ENCODE measurements at regions not wholly inside any gene's neighbourhood (a gene's known extent, or its start where the extent isn't known, plus 50 kb on each side); places are given as distances from the start of the nearest gene placed in this dataset.
A peak's percentile ranks its signal among the peaks of the same experiment; 100 is the strongest.

GRCh38 chr4:74544655-74545361, 99.9 kb downstream of the AREG start:
- Histone ChIP-seq H3K27ac (peak overlapping the region in 3 of 4 donors; percentile 20 to 31 (median 27)), H3K27me3 (no peaks in the 10 kb centered on the region), H3K4me3 (no peak overlapping the region), H3K9me3 (no peaks in the 10 kb centered on the region), H3K36me3 (no peaks in the 10 kb centered on the region), H3K4me1 (peaks cover 0 to 39% (median 6%) of the 10 kb centered on the region in 3 donors)
- TF ChIP-seq CTCF (IDR thresholded peaks at IDR 0.05) (no peak), POLR2A (IDR thresholded peaks at IDR 0.05) (no peak)
- DNase-seq = no peak
- intact Hi-C loops (cut with DNase I) = no loop called here
- WGBS, 2 donors = 86 to 94% methylated on average over 1 of the region's 1 CpG

- no peaks in the 10 kb centered on the region for H3K36me3 ChIP-seq
- H3K27ac ChIP-seq = peak overlapping the region in 3 of 4 donors; percentile 20 to 31 (median 27)
- intact Hi-C loops (cut with DNase I) = no loop called here
- H3K4me1 ChIP-seq = peaks cover 0 to 39% (median 6%) of the 10 kb centered on the region in 3 donors
- DNase-seq = no peak
- H3K4me3 ChIP-seq = no peak overlapping the region
- no peaks in the 10 kb centered on the region for H3K9me3 ChIP-seq
- TF ChIP-seq POLR2A (IDR thresholded peaks at IDR 0.05) (no peak), CTCF (IDR thresholded peaks at IDR 0.05) (no peak)
- no peaks in the 10 kb centered on the region for H3K27me3 ChIP-seq
Observed at GRCh38 chr4:74545448-74545847, 100.5 kb downstream of the AREG start.

- intact Hi-C loops (cut with DNase I) = no loop called here
- no peak for TF ChIP-seq POLR2A (IDR thresholded peaks at IDR 0.05)
- no peak for TF ChIP-seq CTCF (IDR thresholded peaks at IDR 0.05)
- Histone ChIP-seq H3K27me3 (no peaks in the 10 kb centered on the region), H3K27ac (peak overlapping the region in 1 of 4 donors; percentile 31), H3K4me1 (peaks cover 0 to 39% (median 6%) of the 10 kb centered on the region in 3 donors), H3K4me3 (no peak overlapping the region), H3K9me3 (no peaks in the 10 kb centered on the region), H3K36me3 (no peaks in the 10 kb centered on the region)
- WGBS, 2 donors = 28 to 49% methylated on average over 2 of the region's 2 CpGs
- DNase-seq = no peak
Observed at GRCh38 chr4:74546057-74546456, 101.1 kb downstream of the AREG start.

- no peak for DNase-seq
- no peak for TF ChIP-seq POLR2A (IDR thresholded peaks at IDR 0.05)
- TF ChIP-seq CTCF (IDR thresholded peaks at IDR 0.05) = no peak
Observed at GRCh38 chr4:74547042-74547441, 102.1 kb downstream of the AREG start.

GRCh38 chr4:74548561-74548960, 103.6 kb downstream of the AREG start:
- no peak overlapping the region for H3K27ac ChIP-seq
- intact Hi-C loops (cut with DNase I) = no loop called here
- H3K4me3 ChIP-seq = no peak overlapping the region
- no peaks in the 10 kb centered on the region for H3K36me3 ChIP-seq
- TF ChIP-seq CTCF (IDR thresholded peaks at IDR 0.05) (no peak), POLR2A (IDR thresholded peaks at IDR 0.05) (no peak)
- no peaks in the 10 kb centered on the region for H3K9me3 ChIP-seq
- H3K27me3 ChIP-seq = no peaks in the 10 kb centered on the region
- DNase-seq = no peak
- H3K4me1 ChIP-seq = peaks cover 0 to 31% (median 6%) of the 10 kb centered on the region in 3 donors
- 46 to 78% methylated on average over 2 of the region's 2 CpGs for WGBS, 2 donors

More at GRCh38 chr4:74547042-74547441, 102.1 kb downstream of the AREG start:
- Histone ChIP-seq H3K4me3 (no peak overlapping the region), H3K27ac (peak overlapping the region in 1 of 4 donors; percentile 31), H3K9me3 (no peaks in the 10 kb centered on the region), H3K4me1 (peaks cover 0 to 39% (median 6%) of the 10 kb centered on the region in 3 donors), H3K36me3 (no peaks in the 10 kb centered on the region), H3K27me3 (no peaks in the 10 kb centered on the region)
- intact Hi-C loops (cut with DNase I) = no loop called here
